ENCODE measurements at regions not wholly inside any gene's neighbourhood (a gene's known extent, or its start where the extent isn't known, plus 50 kb on each side); places are given as distances from the start of the nearest gene placed in this dataset.

GRCh38 chr9:4921449-4921848, 63.6 kb upstream of the JAK2 start:
- H3K36me3 Mint-ChIP-seq (ENCODE audit: low read depth) = peaks cover 8% of the 10 kb centered on the region
- no peaks in the 10 kb centered on the region for H3K4me1 Mint-ChIP-seq
- H3K9me3 Mint-ChIP-seq = peaks cover 31% of the 10 kb centered on the region
- no peak overlapping the region for H3K4me3 Mint-ChIP-seq
- H3K27ac Mint-ChIP-seq = no peak overlapping the region
- no peak for TF ChIP-seq CTCF (IDR thresholded peaks at IDR 0.05; ENCODE audit: unreplicated experiment in 3 of 3)
- peaks cover 4% of the 10 kb centered on the region for H3K27me3 Mint-ChIP-seq (ENCODE audit: low read depth)

- no peaks in the 10 kb centered on the region for H3K4me1 Mint-ChIP-seq
- no peak overlapping the region for H3K27ac Mint-ChIP-seq
- TF ChIP-seq CTCF (IDR thresholded peaks at IDR 0.05; ENCODE audit: unreplicated experiment in 3 of 3) = no peak
- H3K4me3 Mint-ChIP-seq = no peak overlapping the region
- H3K36me3 Mint-ChIP-seq (ENCODE audit: low read depth) = peaks cover 8% of the 10 kb centered on the region
- peaks cover 4% of the 10 kb centered on the region for H3K27me3 Mint-ChIP-seq (ENCODE audit: low read depth)
- peaks cover 31% of the 10 kb centered on the region for H3K9me3 Mint-ChIP-seq
Measured at GRCh38 chr9:4922101-4922500, 63.0 kb upstream of the JAK2 start.

- no peak for TF ChIP-seq CTCF (IDR thresholded peaks at IDR 0.05; ENCODE audit: unreplicated experiment in 3 of 3)
- peaks cover 28% of the 10 kb centered on the region for H3K9me3 Mint-ChIP-seq
Measured at GRCh38 chr9:4922730-4923129, 62.3 kb upstream of the JAK2 start.

GRCh38 chr9:4923141-4923540, 61.9 kb upstream of the JAK2 start:
- Mint-ChIP-seq H3K9me3 (peaks cover 25% of the 10 kb centered on the region), H3K4me1 (no peaks in the 10 kb centered on the region), H3K27ac (no peak overlapping the region), H3K36me3 (ENCODE audit: low read depth) (peaks cover 8% of the 10 kb centered on the region), H3K27me3 (ENCODE audit: low read depth) (no peaks in the 10 kb centered on the region), H3K4me3 (no peak overlapping the region)
- TF ChIP-seq CTCF (IDR thresholded peaks at IDR 0.05; ENCODE audit: unreplicated experiment in 3 of 3) = no peak

More at GRCh38 chr9:4922730-4923129, 62.3 kb upstream of the JAK2 start:
- Mint-ChIP-seq H3K4me3 (no peak overlapping the region), H3K36me3 (ENCODE audit: low read depth) (peaks cover 8% of the 10 kb centered on the region), H3K27ac (no peak overlapping the region), H3K27me3 (ENCODE audit: low read depth) (peaks cover 1% of the 10 kb centered on the region), H3K4me1 (no peaks in the 10 kb centered on the region)

GRCh38 chr9:4923580-4924544, 61.2 kb upstream of the JAK2 start:
- Mint-ChIP-seq H3K36me3 (ENCODE audit: low read depth) (peaks cover 8% of the 10 kb centered on the region), H3K4me1 (no peaks in the 10 kb centered on the region), H3K27ac (no peak overlapping the region), H3K4me3 (no peak overlapping the region), H3K27me3 (ENCODE audit: low read depth) (no peaks in the 10 kb centered on the region), H3K9me3 (peaks cover 22% of the 10 kb centered on the region)
- TF ChIP-seq CTCF (IDR thresholded peaks at IDR 0.05; ENCODE audit: unreplicated experiment in 3 of 3) = peak in 1 of 3 experiments; percentile 13

- Mint-ChIP-seq H3K27me3 (ENCODE audit: low read depth) (no peaks in the 10 kb centered on the region), H3K36me3 (ENCODE audit: low read depth) (peaks cover 4% of the 10 kb centered on the region), H3K9me3 (peaks cover 14% of the 10 kb centered on the region), H3K4me1 (no peaks in the 10 kb centered on the region), H3K27ac (no peak overlapping the region), H3K4me3 (no peak overlapping the region)
- no peak for TF ChIP-seq CTCF (IDR thresholded peaks at IDR 0.05; ENCODE audit: unreplicated experiment in 3 of 3)
Measured at GRCh38 chr9:4926239-4926638, 58.8 kb upstream of the JAK2 start.

All from nephron (organoid).